Calu3 (cell line): ENCODE measurements at regions not wholly inside any gene's neighbourhood (a gene's known extent, or its start where the extent isn't known, plus 50 kb on each side); places are given as distances from the start of the nearest gene placed in this dataset.

Source experiments
- BruUV-seq: library from RNA; stranded (reverse); fragments of 400-500 nt; replicated peaks from 2 replicates; lab custom pipeline; 2021; lab: Mats Ljungman, UMichigan
- CTCF ChIA-PET: fragments of 300-600 bp; sonication (Branson Sonifier 250); formaldehyde crosslinking; loops from one replicate; lab custom pipeline; 2022; ENCODE audit warnings: antibody characterized with exemption; lab: Charles Lee
- DNase-seq: peaks from one replicate; pipeline ENCODE4 v3.0.0; 2022
- H3K27ac Mint-ChIP-seq: one replicate; pipeline ENCODE4 v1.8.0; 2022; ENCODE audit warnings: mixed read lengths; ENCODE audit not compliant: unreplicated experiment
- H3K27me3 Mint-ChIP-seq: one replicate; pipeline ENCODE4 v1.8.0; 2022; ENCODE audit warnings: mixed read lengths; ENCODE audit not compliant: unreplicated experiment
- H3K36me3 Mint-ChIP-seq: one replicate; pipeline ENCODE4 v1.8.0; 2022; ENCODE audit warnings: mild to moderate bottlenecking, moderate library complexity, mixed read lengths; ENCODE audit not compliant: insufficient read depth, unreplicated experiment
- H3K4me1 Mint-ChIP-seq: one replicate; pipeline ENCODE4 v1.8.0; 2022; ENCODE audit warnings: mild to moderate bottlenecking, low read depth, mixed read lengths; ENCODE audit not compliant: unreplicated experiment
- H3K4me3 Mint-ChIP-seq: one replicate; pipeline ENCODE4 v1.8.0; 2022; ENCODE audit warnings: mild to moderate bottlenecking, low read depth, moderate library complexity, mixed read lengths; ENCODE audit not compliant: unreplicated experiment
- H3K9me3 Mint-ChIP-seq: one replicate; pipeline ENCODE4 v1.8.0; 2022; ENCODE audit warnings: low read depth, mixed read lengths; ENCODE audit not compliant: unreplicated experiment
- CTCF ChIP-seq: fragments of 200-600 bp; IDR thresholded peaks from one replicate; pipeline ENCODE4 v1.8.0; 2022; ENCODE audit warnings: antibody characterized with exemption; ENCODE audit not compliant: unreplicated experiment
- intact Hi-C: fragments of 100-400 bp; cut with micrococcal nuclease; formaldehyde crosslinking; loops from one replicate; pipeline ENCODE4 v1.10.0; 2022; ENCODE audit not compliant: unreplicated experiment

- no peak for DNase-seq
- H3K27ac Mint-ChIP-seq = no peak overlapping the region
- BruUV-seq = no TSS peak
- intact Hi-C loops = no loop called here
- H3K9me3 Mint-ChIP-seq = peaks cover 15% of the 10 kb centered on the region
- TF ChIP-seq CTCF = no peak
- no peaks in the 10 kb centered on the region for H3K27me3 Mint-ChIP-seq
- no peaks in the 10 kb centered on the region for H3K4me1 Mint-ChIP-seq
- no peaks in the 10 kb centered on the region for H3K36me3 Mint-ChIP-seq
- CTCF ChIA-PET = no interaction called here
- H3K4me3 Mint-ChIP-seq = no peak overlapping the region
Observed at GRCh38 chr10:36148207-36148606, 506.1 kb upstream of the FZD8 start.

DNA sequence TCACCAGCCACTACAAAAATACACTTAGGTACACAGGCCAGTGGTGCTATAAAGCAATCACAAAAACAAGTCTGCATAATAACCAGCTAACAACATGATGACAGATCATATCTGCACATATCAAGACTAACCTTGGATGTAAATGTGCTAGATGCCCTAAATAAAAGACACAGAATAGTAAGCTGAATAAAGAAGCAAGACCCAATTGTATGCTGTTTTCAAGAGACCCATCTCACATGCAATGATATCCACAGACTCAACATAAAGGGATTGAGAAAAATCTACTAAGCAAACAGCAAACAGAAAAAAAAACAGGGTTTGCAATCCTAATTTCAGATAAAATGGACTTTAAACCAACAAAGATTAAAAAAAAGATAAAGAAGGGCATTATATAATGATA lies 505.4 kb upstream of the FZD8 start:
- no peak for TF ChIP-seq CTCF
- no peaks in the 10 kb centered on the region for H3K36me3 Mint-ChIP-seq
- CTCF ChIA-PET = no interaction called here
- intact Hi-C loops = no loop called here
- DNase-seq = no peak
- BruUV-seq = no TSS peak
- no peak overlapping the region for H3K27ac Mint-ChIP-seq
- H3K27me3 Mint-ChIP-seq = no peaks in the 10 kb centered on the region
- no peak overlapping the region for H3K4me3 Mint-ChIP-seq
- peaks cover 15% of the 10 kb centered on the region for H3K9me3 Mint-ChIP-seq
- H3K4me1 Mint-ChIP-seq = no peaks in the 10 kb centered on the region

DNA sequence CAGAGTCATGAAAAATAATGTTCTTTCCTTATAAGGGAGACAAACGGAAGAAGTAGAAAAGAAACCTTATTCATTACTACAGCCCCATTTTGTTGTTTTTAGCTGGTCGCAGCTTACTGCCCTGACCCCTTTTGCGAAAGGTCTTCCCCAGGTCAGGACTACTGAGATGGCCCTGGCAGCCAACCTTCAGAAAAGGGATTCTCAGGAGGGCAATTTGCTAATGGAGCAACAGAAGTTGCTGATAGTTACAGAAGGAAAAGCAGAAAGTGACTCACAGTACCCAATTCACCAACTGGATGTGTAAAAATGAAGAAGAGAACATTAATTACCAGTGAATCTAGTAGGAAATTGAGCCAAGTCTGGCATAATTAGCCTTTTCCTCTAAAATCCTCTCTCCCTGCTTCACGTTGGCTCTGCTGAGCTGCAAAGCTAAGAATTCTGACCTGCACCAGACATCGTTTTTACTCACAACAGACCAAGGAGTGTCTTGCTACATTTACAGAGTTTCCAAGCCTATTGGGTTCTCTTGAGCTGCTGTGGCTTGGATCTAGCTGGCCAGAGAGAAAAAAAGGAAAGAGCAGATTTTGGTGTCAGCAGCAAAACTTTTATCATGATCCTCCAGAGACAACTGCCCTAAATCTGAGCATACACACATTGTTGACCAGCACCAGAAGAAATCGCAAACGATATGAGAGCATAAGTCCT lies 499.9 kb upstream of the FZD8 start:
- H3K27ac Mint-ChIP-seq = no peak overlapping the region
- intact Hi-C loops = no loop called here
- CTCF ChIA-PET = no interaction called here
- no peak for TF ChIP-seq CTCF
- no peak overlapping the region for H3K4me3 Mint-ChIP-seq
- no peaks in the 10 kb centered on the region for H3K27me3 Mint-ChIP-seq
- no peak for DNase-seq
- no TSS peak for BruUV-seq
- H3K4me1 Mint-ChIP-seq = no peaks in the 10 kb centered on the region
- peaks cover 10% of the 10 kb centered on the region for H3K9me3 Mint-ChIP-seq
- H3K36me3 Mint-ChIP-seq = no peaks in the 10 kb centered on the region

DNA sequence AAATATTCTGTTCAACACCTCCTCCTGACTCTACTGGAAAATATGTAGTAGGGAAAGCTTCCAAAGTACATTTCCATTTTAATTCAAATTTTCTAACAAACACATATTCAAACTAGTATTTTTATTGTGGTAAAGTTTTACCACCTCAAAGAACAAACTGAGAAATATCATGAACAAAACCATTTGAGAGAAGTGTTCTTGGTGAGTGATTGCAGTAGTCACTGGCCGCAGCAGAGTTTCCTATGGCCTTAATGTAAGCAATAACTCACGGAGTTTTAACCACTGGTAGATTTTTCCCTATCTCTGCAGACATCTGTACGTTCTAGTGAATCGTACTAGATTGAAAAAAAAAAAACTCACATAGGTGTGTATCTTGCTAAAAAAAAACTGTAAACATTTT lies 487.0 kb upstream of the FZD8 start:
- Mint-ChIP-seq H3K27ac (no peak overlapping the region), H3K9me3 (peaks cover 9% of the 10 kb centered on the region), H3K4me1 (no peaks in the 10 kb centered on the region), H3K36me3 (no peaks in the 10 kb centered on the region), H3K27me3 (no peaks in the 10 kb centered on the region), H3K4me3 (no peak overlapping the region)
- BruUV-seq = no TSS peak
- DNase-seq = no peak
- intact Hi-C loops = no loop called here
- TF ChIP-seq CTCF = no peak
- CTCF ChIA-PET = no interaction called here
